ENCODE measurements at regions not wholly inside any gene's neighbourhood (a gene's known extent, or its start where the extent isn't known, plus 50 kb on each side); places are given as distances from the start of the nearest gene placed in this dataset.

DNA sequence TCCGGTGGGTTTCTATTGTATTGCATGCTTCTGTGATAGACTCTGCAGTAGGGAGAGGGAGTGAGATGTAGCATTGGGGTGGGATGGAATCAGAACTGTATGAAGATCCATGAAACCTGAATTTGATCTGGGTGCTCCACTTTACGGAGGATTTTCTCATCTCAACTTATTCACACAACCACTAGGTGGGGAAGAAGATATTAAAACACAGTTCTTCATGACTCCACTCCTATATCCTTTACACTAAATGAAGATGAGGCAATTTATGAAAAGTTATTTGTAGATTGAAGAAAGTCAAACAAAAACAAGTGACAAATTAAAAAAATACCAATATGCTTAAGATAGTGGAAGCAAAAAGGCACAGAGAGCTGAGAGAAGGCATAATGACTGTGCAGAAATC is 92.6 kb upstream of the PDGFD start:
- TF ChIP-seq CREM (CRISPR knock-in tag; IDR thresholded peaks at IDR 0.05) (no peak), TEAD1 (CRISPR knock-in tag; IDR thresholded peaks at IDR 0.05) (no peak)
- TF ChIP-seq, protein P1, sequence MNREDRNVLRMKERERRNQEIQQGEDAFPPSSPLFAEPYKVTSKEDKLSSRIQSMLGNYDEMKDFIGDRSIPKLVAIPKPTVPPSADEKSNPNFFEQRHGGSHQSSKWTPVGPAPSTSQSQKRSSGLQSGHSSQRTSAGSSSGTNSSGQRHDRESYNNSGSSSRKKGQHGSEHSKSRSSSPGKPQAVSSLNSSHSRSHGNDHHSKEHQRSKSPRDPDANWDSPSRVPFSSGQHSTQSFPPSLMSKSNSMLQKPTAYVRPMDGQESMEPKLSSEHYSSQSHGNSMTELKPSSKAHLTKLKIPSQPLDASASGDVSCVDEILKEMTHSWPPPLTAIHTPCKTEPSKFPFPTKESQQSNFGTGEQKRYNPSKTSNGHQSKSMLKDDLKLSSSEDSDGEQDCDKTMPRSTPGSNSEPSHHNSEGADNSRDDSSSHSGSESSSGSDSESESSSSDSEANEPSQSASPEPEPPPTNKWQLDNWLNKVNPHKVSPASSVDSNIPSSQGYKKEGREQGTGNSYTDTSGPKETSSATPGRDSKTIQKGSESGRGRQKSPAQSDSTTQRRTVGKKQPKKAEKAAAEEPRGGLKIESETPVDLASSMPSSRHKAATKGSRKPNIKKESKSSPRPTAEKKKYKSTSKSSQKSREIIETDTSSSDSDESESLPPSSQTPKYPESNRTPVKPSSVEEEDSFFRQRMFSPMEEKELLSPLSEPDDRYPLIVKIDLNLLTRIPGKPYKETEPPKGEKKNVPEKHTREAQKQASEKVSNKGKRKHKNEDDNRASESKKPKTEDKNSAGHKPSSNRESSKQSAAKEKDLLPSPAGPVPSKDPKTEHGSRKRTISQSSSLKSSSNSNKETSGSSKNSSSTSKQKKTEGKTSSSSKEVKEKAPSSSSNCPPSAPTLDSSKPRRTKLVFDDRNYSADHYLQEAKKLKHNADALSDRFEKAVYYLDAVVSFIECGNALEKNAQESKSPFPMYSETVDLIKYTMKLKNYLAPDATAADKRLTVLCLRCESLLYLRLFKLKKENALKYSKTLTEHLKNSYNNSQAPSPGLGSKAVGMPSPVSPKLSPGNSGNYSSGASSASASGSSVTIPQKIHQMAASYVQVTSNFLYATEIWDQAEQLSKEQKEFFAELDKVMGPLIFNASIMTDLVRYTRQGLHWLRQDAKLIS (CRISPR knock-in tag; IDR thresholded peaks at IDR 0.05; ENCODE audit: borderline replicate concordance): no peak
- TF ChIP-seq, protein P2, sequence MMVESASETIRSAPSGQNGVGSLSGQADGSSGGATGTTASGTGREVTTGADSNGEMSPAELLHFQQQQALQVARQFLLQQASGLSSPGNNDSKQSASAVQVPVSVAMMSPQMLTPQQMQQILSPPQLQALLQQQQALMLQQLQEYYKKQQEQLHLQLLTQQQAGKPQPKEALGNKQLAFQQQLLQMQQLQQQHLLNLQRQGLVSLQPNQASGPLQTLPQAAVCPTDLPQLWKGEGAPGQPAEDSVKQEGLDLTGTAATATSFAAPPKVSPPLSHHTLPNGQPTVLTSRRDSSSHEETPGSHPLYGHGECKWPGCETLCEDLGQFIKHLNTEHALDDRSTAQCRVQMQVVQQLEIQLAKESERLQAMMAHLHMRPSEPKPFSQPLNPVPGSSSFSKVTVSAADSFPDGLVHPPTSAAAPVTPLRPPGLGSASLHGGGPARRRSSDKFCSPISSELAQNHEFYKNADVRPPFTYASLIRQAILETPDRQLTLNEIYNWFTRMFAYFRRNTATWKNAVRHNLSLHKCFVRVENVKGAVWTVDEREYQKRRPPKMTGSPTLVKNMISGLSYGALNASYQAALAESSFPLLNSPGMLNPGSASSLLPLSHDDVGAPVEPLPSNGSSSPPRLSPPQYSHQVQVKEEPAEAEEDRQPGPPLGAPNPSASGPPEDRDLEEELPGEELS (CRISPR knock-in tag; IDR thresholded peaks at IDR 0.05): no peak
- ATAC-seq (no peak), DNase-seq (ENCODE audit: low spot score) (no peak)
- peaks cover 4% of the 10 kb centered on the region; the same call in 1 of the 2 replicates for H3K9me3 Mint-ChIP-seq
- ChIA-PET CTCF (interaction anchor here (0.6 to 2.2 kb wide), 3 partner anchors 76 to 1606 kb away, joined by 3 to 12 read pairs (median 10); no protein-coding TSS in a partner anchor), POLR2A (no interaction called here)
- no peak overlapping the region for H3K27ac Mint-ChIP-seq
- no peak overlapping the region for H3K4me3 Mint-ChIP-seq
- H3K36me3 Mint-ChIP-seq: 0 out of 2 replicates have a peak, but pooled peaks cover 2% of the 10 kb centered on the region
- H3K4me1 Mint-ChIP-seq: 0 out of 2 replicates have a peak, but pooled peaks cover 2% of the 10 kb centered on the region
- no peaks in the 10 kb centered on the region for H3K27me3 Mint-ChIP-seq (ENCODE audit: low read depth)

DNA sequence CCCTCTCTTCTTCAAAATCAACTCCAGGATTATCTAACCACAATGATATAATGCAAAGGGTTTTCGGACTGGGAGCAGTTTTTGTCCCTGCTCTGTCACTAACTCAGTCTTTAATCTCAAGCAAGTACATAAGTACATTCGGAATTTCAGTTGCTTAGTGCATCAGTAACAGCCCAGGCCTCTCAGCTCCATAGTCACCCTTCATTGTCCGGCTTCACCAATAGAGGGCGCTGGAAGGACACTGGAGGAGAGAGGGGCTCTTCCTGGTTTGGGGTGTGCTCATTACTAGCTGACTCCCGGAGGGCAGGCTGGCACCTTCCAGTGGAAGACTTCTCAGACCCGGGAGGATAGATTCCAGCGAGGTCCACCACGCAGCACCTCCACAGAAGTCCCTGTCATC is 90.4 kb upstream of the PDGFD start:
- Mint-ChIP-seq H3K27me3 (ENCODE audit: low read depth) (no peaks in the 10 kb centered on the region), H3K4me1 (0 out of 2 replicates have a peak, but pooled peaks cover 2% of the 10 kb centered on the region), H3K4me3 (no peak overlapping the region), H3K36me3 (0 out of 2 replicates have a peak, but pooled peaks cover 2% of the 10 kb centered on the region), H3K27ac (no peak overlapping the region), H3K9me3 (peaks cover 4% of the 10 kb centered on the region; the same call in 1 of the 2 replicates)
- ATAC-seq (peak; percentile 100), DNase-seq (ENCODE audit: low spot score) (peak; percentile 85)
- ChIA-PET POLR2A (no interaction called here), CTCF (interaction anchor here (0.6 to 1.8 kb wide), 27 partner anchors 9 to 1609 kb away, joined by 3 to 24 read pairs (median 4); partner anchors contain the start of gene PDGFD)
- TF ChIP-seq RELA (CRISPR knock-in tag; IDR thresholded peaks at IDR 0.05; ENCODE audit: borderline replicate concordance): no peak
- TF ChIP-seq, protein P3, sequence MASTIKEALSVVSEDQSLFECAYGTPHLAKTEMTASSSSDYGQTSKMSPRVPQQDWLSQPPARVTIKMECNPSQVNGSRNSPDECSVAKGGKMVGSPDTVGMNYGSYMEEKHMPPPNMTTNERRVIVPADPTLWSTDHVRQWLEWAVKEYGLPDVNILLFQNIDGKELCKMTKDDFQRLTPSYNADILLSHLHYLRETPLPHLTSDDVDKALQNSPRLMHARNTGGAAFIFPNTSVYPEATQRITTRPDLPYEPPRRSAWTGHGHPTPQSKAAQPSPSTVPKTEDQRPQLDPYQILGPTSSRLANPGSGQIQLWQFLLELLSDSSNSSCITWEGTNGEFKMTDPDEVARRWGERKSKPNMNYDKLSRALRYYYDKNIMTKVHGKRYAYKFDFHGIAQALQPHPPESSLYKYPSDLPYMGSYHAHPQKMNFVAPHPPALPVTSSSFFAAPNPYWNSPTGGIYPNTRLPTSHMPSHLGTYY (CRISPR knock-in tag; IDR thresholded peaks at IDR 0.05): no peak
- no peak for TF ChIP-seq ZNF121 (CRISPR knock-in tag; IDR thresholded peaks at IDR 0.05)
- TF ChIP-seq, protein P4, sequence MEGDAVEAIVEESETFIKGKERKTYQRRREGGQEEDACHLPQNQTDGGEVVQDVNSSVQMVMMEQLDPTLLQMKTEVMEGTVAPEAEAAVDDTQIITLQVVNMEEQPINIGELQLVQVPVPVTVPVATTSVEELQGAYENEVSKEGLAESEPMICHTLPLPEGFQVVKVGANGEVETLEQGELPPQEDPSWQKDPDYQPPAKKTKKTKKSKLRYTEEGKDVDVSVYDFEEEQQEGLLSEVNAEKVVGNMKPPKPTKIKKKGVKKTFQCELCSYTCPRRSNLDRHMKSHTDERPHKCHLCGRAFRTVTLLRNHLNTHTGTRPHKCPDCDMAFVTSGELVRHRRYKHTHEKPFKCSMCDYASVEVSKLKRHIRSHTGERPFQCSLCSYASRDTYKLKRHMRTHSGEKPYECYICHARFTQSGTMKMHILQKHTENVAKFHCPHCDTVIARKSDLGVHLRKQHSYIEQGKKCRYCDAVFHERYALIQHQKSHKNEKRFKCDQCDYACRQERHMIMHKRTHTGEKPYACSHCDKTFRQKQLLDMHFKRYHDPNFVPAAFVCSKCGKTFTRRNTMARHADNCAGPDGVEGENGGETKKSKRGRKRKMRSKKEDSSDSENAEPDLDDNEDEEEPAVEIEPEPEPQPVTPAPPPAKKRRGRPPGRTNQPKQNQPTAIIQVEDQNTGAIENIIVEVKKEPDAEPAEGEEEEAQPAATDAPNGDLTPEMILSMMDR (IDR thresholded peaks at IDR 0.05): peak; percentile 85
- TF ChIP-seq CBFB (CRISPR knock-in tag; IDR thresholded peaks at IDR 0.05; ENCODE audit: low read depth): no peak
- TF ChIP-seq SMAD3 (CRISPR knock-in tag; IDR thresholded peaks at IDR 0.05; ENCODE audit: borderline replicate concordance): no peak
- TF ChIP-seq, protein P5, sequence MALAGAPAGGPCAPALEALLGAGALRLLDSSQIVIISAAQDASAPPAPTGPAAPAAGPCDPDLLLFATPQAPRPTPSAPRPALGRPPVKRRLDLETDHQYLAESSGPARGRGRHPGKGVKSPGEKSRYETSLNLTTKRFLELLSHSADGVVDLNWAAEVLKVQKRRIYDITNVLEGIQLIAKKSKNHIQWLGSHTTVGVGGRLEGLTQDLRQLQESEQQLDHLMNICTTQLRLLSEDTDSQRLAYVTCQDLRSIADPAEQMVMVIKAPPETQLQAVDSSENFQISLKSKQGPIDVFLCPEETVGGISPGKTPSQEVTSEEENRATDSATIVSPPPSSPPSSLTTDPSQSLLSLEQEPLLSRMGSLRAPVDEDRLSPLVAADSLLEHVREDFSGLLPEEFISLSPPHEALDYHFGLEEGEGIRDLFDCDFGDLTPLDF (CRISPR knock-in tag; IDR thresholded peaks at IDR 0.05): no peak
- TF ChIP-seq NFATC4 (CRISPR knock-in tag; IDR thresholded peaks at IDR 0.05): no peak
